IMR-90 (cell line): ENCODE measurements at regions not wholly inside any gene's neighbourhood (a gene's known extent, or its start where the extent isn't known, plus 50 kb on each side); places are given as distances from the start of the nearest gene placed in this dataset.

Source experiments
- CEBPB ChIP-seq: IDR thresholded peaks from 2 replicates; pipeline ENCODE4 v1.6.1; 2012; ENCODE audit warnings: low read depth, low read length, improper control_type of control experiment
- MAFK ChIP-seq: IDR thresholded peaks from 2 replicates; pipeline ENCODE4 v1.6.1; 2012; ENCODE audit warnings: low read depth, low read length, improper control_type of control experiment
- MXI1 ChIP-seq: IDR thresholded peaks from 2 replicates; pipeline ENCODE4 v1.6.1; 2012; ENCODE audit warnings: low read depth, mild to moderate bottlenecking, low read length, moderate library complexity, borderline replicate concordance
- POLR2A ChIP-seq: IDR thresholded peaks from 2 replicates; pipeline ENCODE4 v1.6.1; 2012; ENCODE audit warnings: mild to moderate bottlenecking, low read depth, low read length
- RAD21 ChIP-seq: IDR thresholded peaks from 2 replicates; pipeline ENCODE4 v1.6.1; 2012; ENCODE audit warnings: low read length, improper control_type of control experiment
- RFX5 ChIP-seq: IDR thresholded peaks from 2 replicates; pipeline ENCODE4 v1.8.0; 2012; ENCODE audit warnings: low read depth, mild to moderate bottlenecking, low read length, moderate library complexity
- TF ChIP-seq, protein P1 (sequence below): conservative IDR thresholded peaks from 2 replicates; pipeline ENCODE4 v1.5.1; 2012; ENCODE audit warnings: mild to moderate bottlenecking, low read depth, low read length, improper control_type of control experiment
- TF ChIP-seq, protein P2 (sequence below): fragments of 150-350 bp; IDR thresholded peaks from 2 replicates; pipeline ENCODE4 v1.6.1; 2016; ENCODE audit warnings: low read depth, mild to moderate bottlenecking, low read length, moderate library complexity, borderline replicate concordance

DNA sequence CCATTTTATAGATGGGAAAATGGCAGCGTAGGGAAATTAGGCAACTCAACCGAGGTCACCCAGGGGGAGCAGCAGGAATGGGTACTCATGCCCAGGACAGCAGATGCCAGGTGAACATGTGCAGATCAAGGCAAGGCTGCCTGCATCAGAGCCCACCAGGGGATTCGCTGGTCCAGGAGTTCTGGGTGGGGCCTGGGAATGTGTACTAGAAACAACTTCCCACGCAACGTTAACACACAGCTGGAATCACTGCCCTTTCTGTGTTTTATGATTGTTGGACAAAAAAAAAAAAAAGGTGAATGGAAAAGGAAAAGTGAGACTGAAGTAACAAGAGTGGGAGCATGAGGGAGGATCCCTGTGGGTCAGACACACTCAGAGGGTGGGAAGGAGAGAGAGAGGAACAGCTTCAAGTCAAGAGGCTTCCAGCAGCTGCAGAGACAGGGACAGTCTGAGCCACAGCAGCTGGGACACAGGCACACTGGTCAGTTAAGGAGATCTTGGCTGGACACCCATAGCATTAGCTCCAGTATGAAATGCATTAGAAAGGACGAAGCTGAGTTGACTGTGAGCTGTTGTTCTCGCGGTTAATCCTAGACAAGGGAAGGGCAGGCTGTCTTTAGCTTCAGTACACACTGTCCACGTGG, 187.9 kb upstream of the INHBA start:
- TF ChIP-seq, protein P1, sequence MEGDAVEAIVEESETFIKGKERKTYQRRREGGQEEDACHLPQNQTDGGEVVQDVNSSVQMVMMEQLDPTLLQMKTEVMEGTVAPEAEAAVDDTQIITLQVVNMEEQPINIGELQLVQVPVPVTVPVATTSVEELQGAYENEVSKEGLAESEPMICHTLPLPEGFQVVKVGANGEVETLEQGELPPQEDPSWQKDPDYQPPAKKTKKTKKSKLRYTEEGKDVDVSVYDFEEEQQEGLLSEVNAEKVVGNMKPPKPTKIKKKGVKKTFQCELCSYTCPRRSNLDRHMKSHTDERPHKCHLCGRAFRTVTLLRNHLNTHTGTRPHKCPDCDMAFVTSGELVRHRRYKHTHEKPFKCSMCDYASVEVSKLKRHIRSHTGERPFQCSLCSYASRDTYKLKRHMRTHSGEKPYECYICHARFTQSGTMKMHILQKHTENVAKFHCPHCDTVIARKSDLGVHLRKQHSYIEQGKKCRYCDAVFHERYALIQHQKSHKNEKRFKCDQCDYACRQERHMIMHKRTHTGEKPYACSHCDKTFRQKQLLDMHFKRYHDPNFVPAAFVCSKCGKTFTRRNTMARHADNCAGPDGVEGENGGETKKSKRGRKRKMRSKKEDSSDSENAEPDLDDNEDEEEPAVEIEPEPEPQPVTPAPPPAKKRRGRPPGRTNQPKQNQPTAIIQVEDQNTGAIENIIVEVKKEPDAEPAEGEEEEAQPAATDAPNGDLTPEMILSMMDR = no peak
- no peak for TF ChIP-seq POLR2A
- no peak for TF ChIP-seq CEBPB
- no peak for TF ChIP-seq RAD21
- TF ChIP-seq MXI1 = no peak
- TF ChIP-seq MAFK = no peak
- TF ChIP-seq, protein P2, sequence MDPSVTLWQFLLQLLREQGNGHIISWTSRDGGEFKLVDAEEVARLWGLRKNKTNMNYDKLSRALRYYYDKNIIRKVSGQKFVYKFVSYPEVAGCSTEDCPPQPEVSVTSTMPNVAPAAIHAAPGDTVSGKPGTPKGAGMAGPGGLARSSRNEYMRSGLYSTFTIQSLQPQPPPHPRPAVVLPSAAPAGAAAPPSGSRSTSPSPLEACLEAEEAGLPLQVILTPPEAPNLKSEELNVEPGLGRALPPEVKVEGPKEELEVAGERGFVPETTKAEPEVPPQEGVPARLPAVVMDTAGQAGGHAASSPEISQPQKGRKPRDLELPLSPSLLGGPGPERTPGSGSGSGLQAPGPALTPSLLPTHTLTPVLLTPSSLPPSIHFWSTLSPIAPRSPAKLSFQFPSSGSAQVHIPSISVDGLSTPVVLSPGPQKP = no peak
- no peak for TF ChIP-seq RFX5
